ENCODE measurements at regions not wholly inside any gene's neighbourhood (a gene's known extent, or its start where the extent isn't known, plus 50 kb on each side); places are given as distances from the start of the nearest gene placed in this dataset.
A peak's percentile ranks its signal among the peaks of the same experiment; 100 is the strongest.

DNA sequence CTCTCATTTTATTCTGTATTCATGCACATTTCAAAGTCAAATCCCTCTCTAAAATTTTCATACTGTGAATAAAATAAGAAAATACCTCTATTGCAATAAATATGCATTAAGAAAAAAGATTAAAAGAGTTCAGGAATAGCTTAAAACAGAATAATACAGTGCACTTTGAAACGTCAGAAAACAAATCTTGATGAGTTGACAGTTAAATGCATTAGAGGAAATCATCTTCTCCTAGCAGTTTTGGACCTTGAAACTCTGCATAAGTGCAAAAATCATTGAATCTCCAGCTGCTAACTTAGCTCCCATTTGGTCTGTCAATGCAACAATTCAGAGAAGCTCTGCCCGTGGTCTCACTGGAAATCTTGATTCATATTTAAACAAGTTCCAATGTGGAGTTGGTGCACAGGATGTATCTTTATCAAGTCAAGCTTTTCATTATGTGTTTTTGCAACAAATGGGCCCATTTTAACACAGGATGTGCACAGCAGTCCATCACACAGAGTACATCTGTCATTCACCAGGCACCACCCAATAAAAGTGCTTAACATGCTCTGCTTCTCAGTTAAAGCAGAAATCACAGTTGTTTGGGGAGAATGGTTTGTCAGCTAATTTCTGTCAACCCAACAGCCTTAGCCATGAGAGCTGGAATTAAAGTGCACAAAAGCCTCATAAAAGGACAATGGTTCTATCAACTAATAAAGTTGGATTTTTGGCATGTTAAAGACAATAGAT, 98.8 kb upstream of the ARRDC4 start:
- no peaks in the 10 kb centered on the region for H3K27me3 ChIP-seq
- WGBS, 4 donors: 56 to 62% (median 59%) methylated on average over 2 of the region's 2 CpGs
- no peak overlapping the region for H3K27ac ChIP-seq
- no peak overlapping the region for H3K4me3 ChIP-seq
- TF ChIP-seq, protein P1, sequence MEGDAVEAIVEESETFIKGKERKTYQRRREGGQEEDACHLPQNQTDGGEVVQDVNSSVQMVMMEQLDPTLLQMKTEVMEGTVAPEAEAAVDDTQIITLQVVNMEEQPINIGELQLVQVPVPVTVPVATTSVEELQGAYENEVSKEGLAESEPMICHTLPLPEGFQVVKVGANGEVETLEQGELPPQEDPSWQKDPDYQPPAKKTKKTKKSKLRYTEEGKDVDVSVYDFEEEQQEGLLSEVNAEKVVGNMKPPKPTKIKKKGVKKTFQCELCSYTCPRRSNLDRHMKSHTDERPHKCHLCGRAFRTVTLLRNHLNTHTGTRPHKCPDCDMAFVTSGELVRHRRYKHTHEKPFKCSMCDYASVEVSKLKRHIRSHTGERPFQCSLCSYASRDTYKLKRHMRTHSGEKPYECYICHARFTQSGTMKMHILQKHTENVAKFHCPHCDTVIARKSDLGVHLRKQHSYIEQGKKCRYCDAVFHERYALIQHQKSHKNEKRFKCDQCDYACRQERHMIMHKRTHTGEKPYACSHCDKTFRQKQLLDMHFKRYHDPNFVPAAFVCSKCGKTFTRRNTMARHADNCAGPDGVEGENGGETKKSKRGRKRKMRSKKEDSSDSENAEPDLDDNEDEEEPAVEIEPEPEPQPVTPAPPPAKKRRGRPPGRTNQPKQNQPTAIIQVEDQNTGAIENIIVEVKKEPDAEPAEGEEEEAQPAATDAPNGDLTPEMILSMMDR (IDR thresholded peaks at IDR 0.05): no peak
- TF ChIP-seq POLR2A (IDR thresholded peaks at IDR 0.05): no peak
- peaks cover 0 to 6% (median 0%) of the 10 kb centered on the region in 12 donors for H3K9me3 ChIP-seq
- H3K36me3 ChIP-seq: no peaks in the 10 kb centered on the region
- H3K4me1 ChIP-seq: no peaks in the 10 kb centered on the region
- intact Hi-C loops (cut with DNase I): no loop called here
- ATAC-seq: no peak
- no peak for DNase-seq

DNA sequence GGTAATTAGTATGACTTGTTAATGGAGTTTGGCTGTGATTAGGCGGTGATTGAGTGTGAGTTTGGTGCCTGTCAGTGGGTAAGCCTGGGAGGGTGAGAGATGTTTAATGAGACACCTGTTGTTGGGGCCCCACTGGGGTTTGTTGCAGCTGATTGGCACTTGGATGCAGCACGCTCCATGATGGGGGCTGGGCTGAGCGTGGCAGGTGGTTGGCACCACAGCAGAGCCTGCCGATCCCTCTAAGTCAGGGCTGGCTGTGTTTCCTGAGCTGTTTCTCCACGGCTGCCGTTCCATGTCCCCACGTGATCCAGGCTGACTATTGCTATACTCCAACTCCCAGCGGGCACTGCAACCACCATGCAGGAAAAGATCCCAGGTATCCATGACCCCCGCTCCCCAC, 93.5 kb upstream of the ARRDC4 start:
- intact Hi-C loops (cut with DNase I): no loop called here
- Histone ChIP-seq H3K4me3 (no peak overlapping the region), H3K4me1 (no peaks in the 10 kb centered on the region), H3K36me3 (no peaks in the 10 kb centered on the region), H3K9me3 (peaks cover 0 to 6% (median 0%) of the 10 kb centered on the region in 12 donors), H3K27me3 (no peaks in the 10 kb centered on the region), H3K27ac (no peak overlapping the region)
- no peak for TF ChIP-seq POLR2A (IDR thresholded peaks at IDR 0.05)
- TF ChIP-seq, protein P1 (IDR thresholded peaks at IDR 0.05): no peak
- ATAC-seq (peak in 2 of 4 donors; percentile 30 to 46), DNase-seq (no peak)
- 70 to 89% (median 81%) methylated on average over 9 of the region's 9 CpGs for WGBS, 4 donors

GRCh38 chr15:97867870-97868269, 92.6 kb upstream of the ARRDC4 start:
- WGBS, 4 donors: 20 to 28% (median 21%) methylated on average over 4 of the region's 4 CpGs
- TF ChIP-seq POLR2A (IDR thresholded peaks at IDR 0.05): no peak
- TF ChIP-seq, protein P1 (IDR thresholded peaks at IDR 0.05): no peak
- peak in 3 of 4 donors; percentile 74 to 81 (median 75) for ATAC-seq
- Histone ChIP-seq H3K27me3 (no peaks in the 10 kb centered on the region), H3K9me3 (no peaks in the 10 kb centered on the region), H3K4me3 (no peak overlapping the region), H3K4me1 (no peaks in the 10 kb centered on the region), H3K27ac (no peak overlapping the region), H3K36me3 (no peaks in the 10 kb centered on the region)
- peak in 2 of 5 donors; percentile 29 to 49 for DNase-seq
- intact Hi-C loops (cut with DNase I): no loop called here

GRCh38 chr15:97868981-97869380, 91.5 kb upstream of the ARRDC4 start:
- H3K4me1 ChIP-seq: no peaks in the 10 kb centered on the region
- intact Hi-C loops (cut with DNase I): no loop called here

More at GRCh38 chr15:97868981-97869380, 91.5 kb upstream of the ARRDC4 start:
- no peak for DNase-seq
- H3K4me3 ChIP-seq: no peak overlapping the region
- TF ChIP-seq, protein P1 (IDR thresholded peaks at IDR 0.05): no peak
- no peak for TF ChIP-seq POLR2A (IDR thresholded peaks at IDR 0.05)
- H3K27ac ChIP-seq: no peak overlapping the region
- H3K36me3 ChIP-seq: no peaks in the 10 kb centered on the region
- ATAC-seq: no peak
- H3K9me3 ChIP-seq: no peaks in the 10 kb centered on the region
- WGBS, 4 donors: 77 to 82% (median 80%) methylated on average over 5 of the region's 5 CpGs
- no peaks in the 10 kb centered on the region for H3K27me3 ChIP-seq

Data from heart left ventricle (tissue), 16 donors.